ENCODE measurements at regions not wholly inside any gene's neighbourhood (a gene's known extent, or its start where the extent isn't known, plus 50 kb on each side); places are given as distances from the start of the nearest gene placed in this dataset.

DNA sequence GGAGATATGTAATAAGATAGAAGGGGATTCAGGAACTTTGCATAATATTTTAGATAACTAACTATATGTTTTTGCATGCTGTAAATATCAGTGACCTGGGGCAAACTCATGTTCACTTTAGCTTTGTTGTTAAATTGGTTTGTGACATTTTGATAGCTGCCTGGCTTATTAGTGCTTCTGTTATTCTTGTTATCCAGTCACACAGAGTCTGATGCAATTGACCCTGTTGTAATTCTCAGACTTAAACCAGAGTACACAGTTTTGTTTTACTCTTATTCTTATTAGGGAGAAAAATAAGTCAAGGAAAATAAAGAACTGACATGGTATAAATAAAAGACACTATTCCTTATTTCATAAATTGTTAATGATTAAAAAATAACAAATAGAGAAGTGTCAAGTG is 516.7 kb upstream of the SLIT2 start:
- TF ChIP-seq, protein P1, sequence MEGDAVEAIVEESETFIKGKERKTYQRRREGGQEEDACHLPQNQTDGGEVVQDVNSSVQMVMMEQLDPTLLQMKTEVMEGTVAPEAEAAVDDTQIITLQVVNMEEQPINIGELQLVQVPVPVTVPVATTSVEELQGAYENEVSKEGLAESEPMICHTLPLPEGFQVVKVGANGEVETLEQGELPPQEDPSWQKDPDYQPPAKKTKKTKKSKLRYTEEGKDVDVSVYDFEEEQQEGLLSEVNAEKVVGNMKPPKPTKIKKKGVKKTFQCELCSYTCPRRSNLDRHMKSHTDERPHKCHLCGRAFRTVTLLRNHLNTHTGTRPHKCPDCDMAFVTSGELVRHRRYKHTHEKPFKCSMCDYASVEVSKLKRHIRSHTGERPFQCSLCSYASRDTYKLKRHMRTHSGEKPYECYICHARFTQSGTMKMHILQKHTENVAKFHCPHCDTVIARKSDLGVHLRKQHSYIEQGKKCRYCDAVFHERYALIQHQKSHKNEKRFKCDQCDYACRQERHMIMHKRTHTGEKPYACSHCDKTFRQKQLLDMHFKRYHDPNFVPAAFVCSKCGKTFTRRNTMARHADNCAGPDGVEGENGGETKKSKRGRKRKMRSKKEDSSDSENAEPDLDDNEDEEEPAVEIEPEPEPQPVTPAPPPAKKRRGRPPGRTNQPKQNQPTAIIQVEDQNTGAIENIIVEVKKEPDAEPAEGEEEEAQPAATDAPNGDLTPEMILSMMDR (IDR thresholded peaks at IDR 0.05): no peak
- TF ChIP-seq POLR2AphosphoS5 (IDR thresholded peaks at IDR 0.05; ENCODE audit: low read depth, low read length) (no peak), TCF7L2 (IDR thresholded peaks at IDR 0.05; ENCODE audit: low read depth, low read length) (no peak)
- TF ChIP-seq, protein P2, sequence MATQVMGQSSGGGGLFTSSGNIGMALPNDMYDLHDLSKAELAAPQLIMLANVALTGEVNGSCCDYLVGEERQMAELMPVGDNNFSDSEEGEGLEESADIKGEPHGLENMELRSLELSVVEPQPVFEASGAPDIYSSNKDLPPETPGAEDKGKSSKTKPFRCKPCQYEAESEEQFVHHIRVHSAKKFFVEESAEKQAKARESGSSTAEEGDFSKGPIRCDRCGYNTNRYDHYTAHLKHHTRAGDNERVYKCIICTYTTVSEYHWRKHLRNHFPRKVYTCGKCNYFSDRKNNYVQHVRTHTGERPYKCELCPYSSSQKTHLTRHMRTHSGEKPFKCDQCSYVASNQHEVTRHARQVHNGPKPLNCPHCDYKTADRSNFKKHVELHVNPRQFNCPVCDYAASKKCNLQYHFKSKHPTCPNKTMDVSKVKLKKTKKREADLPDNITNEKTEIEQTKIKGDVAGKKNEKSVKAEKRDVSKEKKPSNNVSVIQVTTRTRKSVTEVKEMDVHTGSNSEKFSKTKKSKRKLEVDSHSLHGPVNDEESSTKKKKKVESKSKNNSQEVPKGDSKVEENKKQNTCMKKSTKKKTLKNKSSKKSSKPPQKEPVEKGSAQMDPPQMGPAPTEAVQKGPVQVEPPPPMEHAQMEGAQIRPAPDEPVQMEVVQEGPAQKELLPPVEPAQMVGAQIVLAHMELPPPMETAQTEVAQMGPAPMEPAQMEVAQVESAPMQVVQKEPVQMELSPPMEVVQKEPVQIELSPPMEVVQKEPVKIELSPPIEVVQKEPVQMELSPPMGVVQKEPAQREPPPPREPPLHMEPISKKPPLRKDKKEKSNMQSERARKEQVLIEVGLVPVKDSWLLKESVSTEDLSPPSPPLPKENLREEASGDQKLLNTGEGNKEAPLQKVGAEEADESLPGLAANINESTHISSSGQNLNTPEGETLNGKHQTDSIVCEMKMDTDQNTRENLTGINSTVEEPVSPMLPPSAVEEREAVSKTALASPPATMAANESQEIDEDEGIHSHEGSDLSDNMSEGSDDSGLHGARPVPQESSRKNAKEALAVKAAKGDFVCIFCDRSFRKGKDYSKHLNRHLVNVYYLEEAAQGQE (IDR thresholded peaks at IDR 0.05; ENCODE audit: insufficient read depth in 1 of 2, low read depth in 2 of 2, low read length in 1 of 2): no peak

All from Panc1 (cell line).